Right cardiac atrium (tissue), 5 donors: ENCODE measurements at regions not wholly inside any gene's neighbourhood (a gene's known extent, or its start where the extent isn't known, plus 50 kb on each side); places are given as distances from the start of the nearest gene placed in this dataset.

Experiments
- ATAC-seq, 2 donors: fragments of 200-7000 bp; cut with Tn5 transposase; one replicate each; pipeline versions ENCODE4 v1.8.0 to v1.9.1; 2020; ENCODE audit warnings: moderate library complexity in 2 of 2, mild to moderate bottlenecking in 1 of 2
- DNase-seq, 3 donors: peaks; one replicate each; pipeline ENCODE4 v3.0.0-alpha.2; 2020
- H3K27ac ChIP-seq: one replicate; pipeline ENCODE4 v1.5.1; 2013; ENCODE audit warnings: mild to moderate bottlenecking, low read length, control low read depth, moderate library complexity
- H3K27me3 ChIP-seq: one replicate; pipeline ENCODE4 v1.6.1; 2013; ENCODE audit not compliant: control insufficient read depth, insufficient read depth
- H3K4me1 ChIP-seq: one replicate; pipeline ENCODE4 v1.6.1; 2013; ENCODE audit warnings: low read length; ENCODE audit not compliant: control insufficient read depth, insufficient read depth
- H3K4me3 ChIP-seq: one replicate; pipeline ENCODE4 v1.5.1; 2013; ENCODE audit warnings: low read length, control low read depth
- H3K9me3 ChIP-seq: one replicate; pipeline ENCODE4 v1.6.1; 2013; ENCODE audit warnings: low read length; ENCODE audit not compliant: control insufficient read depth
- WGBS: extraction: QIAGEN DNeasy Blood & Tissue Kit; methylation state at CpG from one replicate; pipeline ENCODE4 v1.1.7; 2013; 5-methylcytosine and 5-hydroxymethylcytosine counted together
- intact Hi-C, 4 donors: fragments of 100-400 bp; cut with DNase I; formaldehyde crosslinking; loops; one replicate each; pipeline versions ENCODE4 v1.11.0 to v1.14.0; 2022 to 2023
- donor health status: healthy with polysubstance abuse.
- donor health status: DM: no; HTN: yes; CAD: no.
- donor health status: DM: no; HTN: no; CAD: no.
- donor health status: DM: no; HTN: yes; CAD: no; lungs with severe emphysema.
- donor health status: DM: yes; HTN: yes; CAD: no.

- intact Hi-C loops = no loop called here
- H3K27me3 ChIP-seq = no peaks in the 10 kb centered on the region
- no peaks in the 10 kb centered on the region for H3K9me3 ChIP-seq
- no peaks in the 10 kb centered on the region for H3K4me1 ChIP-seq
- DNase-seq = no peak
- WGBS = 66% methylated on average over 5 of the region's 5 CpGs
- H3K4me3 ChIP-seq = no peak overlapping the region
- H3K27ac ChIP-seq = no peak overlapping the region
- no peak for ATAC-seq
These were observed 189.7 kb upstream of the SGCD start for GRCh38 chr5:156137071-156137869.

- WGBS = 88% methylated on average over 2 of the region's 2 CpGs
- H3K27me3 ChIP-seq = no peaks in the 10 kb centered on the region
- no peak overlapping the region for H3K27ac ChIP-seq
- DNase-seq (no peak), ATAC-seq (no peak)
- intact Hi-C loops = no loop called here
- no peaks in the 10 kb centered on the region for H3K9me3 ChIP-seq
- H3K4me1 ChIP-seq = peaks cover 2% of the 10 kb centered on the region
- no peak overlapping the region for H3K4me3 ChIP-seq
These were observed 184.1 kb upstream of the SGCD start for GRCh38 chr5:156142867-156143266.

GRCh38 chr5:156147261-156147943 is 179.6 kb upstream of the SGCD start:
- 35% methylated on average over 2 of the region's 2 CpGs for WGBS
- no peak for ATAC-seq
- Histone ChIP-seq H3K27me3 (no peaks in the 10 kb centered on the region), H3K4me3 (no peak overlapping the region), H3K9me3 (no peaks in the 10 kb centered on the region), H3K27ac (no peak overlapping the region), H3K4me1 (peaks cover 2% of the 10 kb centered on the region)
- intact Hi-C loops = no loop called here
- DNase-seq = no peak

- Histone ChIP-seq H3K4me1 (peaks cover 2% of the 10 kb centered on the region), H3K9me3 (no peaks in the 10 kb centered on the region), H3K27ac (no peak overlapping the region), H3K27me3 (no peaks in the 10 kb centered on the region), H3K4me3 (no peak overlapping the region)
- intact Hi-C loops = no loop called here
- ATAC-seq = no peak
- DNase-seq = no peak
- WGBS = 57% methylated on average over 1 of the region's 1 CpG
These were observed 179.0 kb upstream of the SGCD start for GRCh38 chr5:156147944-156148285.

GRCh38 chr5:156148301-156148700 is 178.7 kb upstream of the SGCD start:
- Histone ChIP-seq H3K27me3 (no peaks in the 10 kb centered on the region), H3K27ac (no peak overlapping the region), H3K4me1 (peaks cover 2% of the 10 kb centered on the region), H3K4me3 (no peak overlapping the region), H3K9me3 (no peaks in the 10 kb centered on the region)
- ATAC-seq (no peak), DNase-seq (no peak)
- 65% methylated on average over 1 of the region's 1 CpG for WGBS
- intact Hi-C loops = no loop called here

- Histone ChIP-seq H3K4me3 (no peak overlapping the region), H3K9me3 (no peaks in the 10 kb centered on the region), H3K27me3 (no peaks in the 10 kb centered on the region), H3K27ac (no peak overlapping the region), H3K4me1 (peaks cover 2% of the 10 kb centered on the region)
- intact Hi-C loops = no loop called here
- no peak for ATAC-seq
- no peak for DNase-seq
These were observed 177.8 kb upstream of the SGCD start for GRCh38 chr5:156149213-156149612.

GRCh38 chr5:156153602-156154001 is 173.4 kb upstream of the SGCD start:
- 48% methylated on average over 3 of the region's 3 CpGs for WGBS
- Histone ChIP-seq H3K9me3 (no peaks in the 10 kb centered on the region), H3K4me3 (no peak overlapping the region), H3K27ac (no peak overlapping the region), H3K4me1 (no peaks in the 10 kb centered on the region), H3K27me3 (no peaks in the 10 kb centered on the region)
- no peak for DNase-seq
- no peak for ATAC-seq
- intact Hi-C loops = no loop called here

GRCh38 chr5:156154757-156155156 is 172.2 kb upstream of the SGCD start:
- Histone ChIP-seq H3K4me1 (no peaks in the 10 kb centered on the region), H3K4me3 (no peak overlapping the region), H3K27ac (no peak overlapping the region), H3K27me3 (no peaks in the 10 kb centered on the region), H3K9me3 (no peaks in the 10 kb centered on the region)
- no peak for DNase-seq
- intact Hi-C loops = no loop called here
- 92% methylated on average over 1 of the region's 1 CpG for WGBS
- ATAC-seq = no peak

- no peaks in the 10 kb centered on the region for H3K4me1 ChIP-seq
- WGBS = 66% methylated on average over 4 of the region's 4 CpGs
- H3K4me3 ChIP-seq = no peak overlapping the region
- intact Hi-C loops = no loop called here
- H3K9me3 ChIP-seq = no peaks in the 10 kb centered on the region
- H3K27ac ChIP-seq = no peak overlapping the region
- no peak for DNase-seq
- ATAC-seq = no peak
- H3K27me3 ChIP-seq = no peaks in the 10 kb centered on the region
These were observed 171.4 kb upstream of the SGCD start for GRCh38 chr5:156155598-156155997.

GRCh38 chr5:156164306-156164705 is 162.7 kb upstream of the SGCD start:
- Histone ChIP-seq H3K9me3 (no peaks in the 10 kb centered on the region), H3K4me3 (no peak overlapping the region), H3K27ac (no peak overlapping the region), H3K4me1 (no peaks in the 10 kb centered on the region), H3K27me3 (no peaks in the 10 kb centered on the region)
- intact Hi-C loops = no loop called here
- ATAC-seq (no peak), DNase-seq (no peak)
- 71% methylated on average over 2 of the region's 2 CpGs for WGBS

- no peak overlapping the region for H3K4me3 ChIP-seq
- H3K27me3 ChIP-seq = no peaks in the 10 kb centered on the region
- no peak overlapping the region for H3K27ac ChIP-seq
- no peak for ATAC-seq
- intact Hi-C loops = no loop called here
- DNase-seq = no peak
- H3K4me1 ChIP-seq = peaks cover 3% of the 10 kb centered on the region
- no peaks in the 10 kb centered on the region for H3K9me3 ChIP-seq
- WGBS = 87% methylated on average over 1 of the region's 1 CpG
These were observed 157.5 kb upstream of the SGCD start for GRCh38 chr5:156169495-156169894.
